Activated naive CD4-positive, alpha-beta T cell treated with anti-CD3 and anti-CD28 coated beads, Interleukin-2, amount 50 U/mL, for 16 hours (primary cell): ENCODE measurements at regions not wholly inside any gene's neighbourhood (a gene's known extent, or its start where the extent isn't known, plus 50 kb on each side); places are given as distances from the start of the nearest gene placed in this dataset.

Source experiments
- DNase-seq: peaks from one replicate; pipeline ENCODE4 v3.0.0-alpha.2; 2020

DNA sequence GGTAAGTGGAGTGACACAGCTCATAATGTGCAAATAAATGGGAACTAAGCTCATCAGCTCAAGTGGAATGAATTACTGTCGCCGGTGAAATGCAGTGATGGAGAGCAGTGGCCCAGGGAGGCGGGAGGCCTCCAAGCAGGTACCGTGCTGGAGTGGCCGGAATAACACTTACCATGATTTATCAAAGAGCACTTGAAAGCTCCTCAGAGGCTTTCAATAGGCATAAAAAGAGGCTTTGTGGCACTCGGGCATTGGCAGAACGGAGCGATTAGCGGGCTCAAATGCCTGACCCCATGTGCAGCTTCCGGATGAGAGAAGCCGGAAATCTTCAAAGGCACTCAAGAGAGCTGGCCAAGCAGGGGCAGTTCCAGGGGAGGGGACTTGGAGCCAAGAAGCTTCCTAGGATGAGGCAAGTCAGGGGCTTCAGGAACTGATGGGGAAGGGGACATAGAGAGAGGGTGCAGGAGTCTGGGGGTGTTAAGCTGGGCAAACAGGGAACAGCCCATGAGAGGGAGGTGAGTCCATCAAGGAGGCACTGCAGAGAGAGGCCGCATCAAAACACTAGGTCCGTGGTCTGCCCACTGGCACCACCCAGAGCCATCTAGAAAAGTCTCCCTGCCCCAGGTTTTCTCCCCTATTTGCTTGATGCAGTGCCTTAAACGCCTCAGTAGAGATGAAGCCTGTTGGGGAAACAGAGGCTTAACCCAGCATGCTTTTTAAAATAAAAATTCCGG lies 144.0 kb upstream of the IRX6 start:
- DNase-seq: no peak

DNA sequence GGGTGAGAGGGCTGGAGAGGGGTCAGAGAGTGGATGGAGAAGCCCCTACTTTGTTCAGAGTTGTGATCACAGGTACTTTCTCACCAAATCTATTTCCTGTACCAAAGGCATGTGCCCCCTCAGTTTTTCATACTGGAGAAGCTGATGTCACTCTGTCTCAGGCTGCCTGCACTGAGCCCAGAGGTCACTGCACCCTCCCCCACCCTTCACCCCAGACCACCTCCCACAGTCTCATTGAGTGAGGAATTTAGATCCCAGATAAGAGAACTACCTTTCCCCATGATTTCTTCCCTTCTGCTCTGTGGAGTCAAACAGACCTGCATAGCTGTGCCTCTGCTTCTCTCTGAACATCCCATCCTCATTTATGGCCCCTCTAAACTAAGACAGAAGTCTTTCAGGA lies 140.0 kb upstream of the IRX6 start:
- no peak for DNase-seq

DNA sequence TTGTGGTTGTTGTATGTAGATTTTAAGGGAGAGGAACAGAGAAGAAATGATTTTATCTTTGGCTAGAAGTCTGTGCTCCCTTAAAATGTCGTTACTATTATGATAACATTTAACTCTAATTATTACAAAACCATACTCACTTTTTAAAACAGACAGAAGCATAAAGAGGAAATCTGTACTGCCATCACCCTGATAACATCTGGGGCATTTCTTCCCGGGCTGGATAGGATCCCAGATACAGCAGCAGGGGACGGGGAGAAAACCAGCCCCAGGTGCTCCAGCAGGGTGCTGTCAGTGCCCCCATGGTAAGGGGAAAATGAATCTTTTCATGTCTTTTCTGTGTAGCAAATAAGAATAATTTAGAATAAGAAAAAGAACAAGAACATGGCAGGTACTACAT lies 139.4 kb upstream of the IRX6 start:
- DNase-seq: no peak

DNA sequence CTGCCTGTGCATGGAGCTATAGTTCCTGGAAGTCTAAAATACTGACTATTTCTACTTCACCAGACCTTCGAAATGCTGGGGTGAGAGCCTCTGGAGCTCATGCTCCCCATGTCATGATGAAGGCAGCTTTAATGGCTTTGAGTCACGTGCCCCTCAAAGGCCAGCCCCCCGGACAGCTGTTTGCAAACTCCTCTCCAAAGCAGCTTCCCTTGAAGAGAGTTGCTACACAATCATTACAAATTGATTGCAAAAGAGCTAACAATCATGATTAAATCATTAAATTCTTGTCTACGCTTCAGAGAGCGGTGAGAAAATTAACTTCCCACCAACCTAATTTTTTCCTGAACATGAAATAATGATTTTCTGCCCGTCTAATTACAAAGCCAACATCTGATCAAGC lies 134.8 kb upstream of the IRX6 start:
- no peak for DNase-seq

DNA sequence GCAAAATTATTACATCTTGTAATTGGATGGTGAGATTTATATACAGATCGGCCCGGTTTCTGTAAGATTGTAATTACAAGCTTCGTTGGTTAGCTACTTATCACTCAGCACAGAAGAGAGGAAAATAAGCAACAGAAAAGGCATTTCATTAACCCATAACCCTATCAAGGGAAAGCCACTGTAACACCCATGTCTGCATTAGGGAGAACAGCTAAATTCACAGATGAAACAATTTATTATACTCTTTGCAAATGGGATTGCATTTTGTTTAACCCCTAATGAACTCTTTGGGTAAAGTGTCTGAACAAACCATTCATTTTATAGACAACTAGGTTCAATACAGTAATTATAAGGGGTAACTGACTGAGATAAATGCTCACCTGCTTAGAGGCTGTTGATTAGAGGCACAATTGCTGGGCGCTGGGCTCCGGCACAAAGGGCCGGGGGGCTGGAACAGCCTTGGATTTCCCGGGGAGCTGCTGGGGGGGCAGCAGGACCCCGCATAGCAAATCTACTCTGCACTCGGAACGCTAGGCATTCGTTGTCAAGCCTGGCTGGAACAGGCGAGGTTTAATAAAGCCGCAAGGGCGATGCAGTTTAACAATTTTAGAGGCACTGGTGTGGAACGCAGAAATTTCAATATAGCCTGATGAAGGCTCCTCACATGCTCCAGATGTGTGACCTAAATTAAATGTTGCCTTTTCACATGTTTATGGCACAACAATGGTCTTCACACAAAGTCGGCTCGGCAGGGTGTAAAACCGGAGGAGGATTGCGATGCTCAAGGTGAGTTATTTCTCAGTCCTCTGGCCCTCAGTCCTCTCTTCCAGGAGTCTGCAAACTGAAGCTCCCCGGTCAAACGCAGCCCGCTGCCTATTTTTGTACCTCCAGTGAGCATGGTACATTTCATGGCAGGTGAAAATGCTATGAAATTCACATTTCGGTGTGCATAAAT lies 134.0 kb upstream of the IRX6 start:
- DNase-seq: no peak

DNA sequence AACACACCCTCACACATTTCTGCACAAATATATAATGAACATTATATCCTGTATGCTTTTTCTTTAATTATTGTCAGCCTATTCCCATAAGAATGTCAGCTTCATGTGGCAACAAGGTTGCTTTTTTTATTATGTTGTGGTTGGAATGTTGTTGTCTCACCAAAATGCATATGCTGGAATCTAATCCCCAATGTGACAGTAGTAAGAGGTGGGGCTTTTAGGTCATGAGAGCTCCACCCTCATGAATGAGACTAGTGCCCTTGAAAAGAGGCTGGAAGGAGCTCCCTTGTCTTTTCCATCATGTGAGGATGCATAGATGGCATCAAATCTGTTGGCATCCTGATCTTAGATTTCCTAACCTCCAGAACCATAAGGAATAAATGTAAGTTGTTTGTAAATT lies 131.3 kb upstream of the IRX6 start:
- DNase-seq: no peak

DNA sequence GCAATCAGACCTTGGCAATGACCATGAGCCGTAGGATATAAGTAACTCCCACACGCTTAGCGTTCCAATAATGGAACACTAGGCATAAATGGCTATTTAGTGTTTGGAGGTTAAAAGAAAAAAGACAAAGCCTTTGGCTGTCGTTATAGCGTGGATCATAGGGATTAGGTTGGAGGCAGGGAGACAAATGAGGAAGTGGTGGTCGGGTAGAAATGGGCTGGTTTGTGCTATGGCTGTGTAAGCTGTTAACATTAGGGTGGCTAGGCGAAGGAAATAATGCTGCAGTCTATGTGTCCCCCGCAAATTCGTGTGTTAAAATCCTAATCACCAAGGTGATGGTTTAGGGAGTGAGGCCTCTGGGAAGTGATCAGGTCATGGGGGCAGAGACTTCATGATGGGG lies 120.4 kb upstream of the IRX6 start:
- no peak for DNase-seq

DNA sequence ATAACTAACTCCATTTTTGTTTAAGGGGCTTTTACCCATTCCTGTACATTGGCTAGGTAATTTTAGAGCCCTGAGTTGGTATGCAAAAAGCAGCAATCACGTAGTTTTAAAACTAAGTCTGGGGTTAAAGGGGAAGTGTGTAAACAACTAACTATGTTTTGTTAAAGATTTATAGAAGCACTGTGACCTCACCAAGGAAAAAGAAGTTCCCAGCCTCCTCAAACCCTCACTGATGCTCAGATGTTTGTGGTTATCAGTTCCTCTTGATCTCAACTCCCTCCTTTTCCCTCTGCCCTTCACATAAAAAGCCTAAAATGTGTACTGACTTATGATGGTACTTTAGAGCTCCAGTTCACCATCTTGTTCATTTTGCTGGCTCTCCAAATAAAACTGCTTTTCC lies 119.9 kb upstream of the IRX6 start:
- DNase-seq: no peak

DNA sequence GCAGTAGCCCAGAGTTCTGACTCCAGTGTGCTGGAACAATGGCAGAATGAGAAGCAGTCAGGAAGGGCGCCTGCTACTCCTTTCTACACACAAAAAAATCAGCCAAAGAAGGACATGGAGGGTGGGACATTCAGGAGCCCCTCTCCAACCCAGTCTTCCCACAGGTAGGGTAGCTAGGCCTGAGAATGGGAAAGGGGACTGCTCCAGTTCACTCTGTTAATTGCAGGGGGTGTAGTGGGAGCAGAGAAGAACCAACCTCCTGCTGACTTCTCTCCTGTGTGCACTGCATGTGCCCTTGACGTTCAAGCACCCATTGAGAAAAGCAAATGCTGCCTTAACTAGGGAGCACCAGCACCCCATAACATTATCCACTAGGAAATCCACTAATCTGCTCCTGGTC lies 119.1 kb upstream of the IRX6 start:
- no peak for DNase-seq

DNA sequence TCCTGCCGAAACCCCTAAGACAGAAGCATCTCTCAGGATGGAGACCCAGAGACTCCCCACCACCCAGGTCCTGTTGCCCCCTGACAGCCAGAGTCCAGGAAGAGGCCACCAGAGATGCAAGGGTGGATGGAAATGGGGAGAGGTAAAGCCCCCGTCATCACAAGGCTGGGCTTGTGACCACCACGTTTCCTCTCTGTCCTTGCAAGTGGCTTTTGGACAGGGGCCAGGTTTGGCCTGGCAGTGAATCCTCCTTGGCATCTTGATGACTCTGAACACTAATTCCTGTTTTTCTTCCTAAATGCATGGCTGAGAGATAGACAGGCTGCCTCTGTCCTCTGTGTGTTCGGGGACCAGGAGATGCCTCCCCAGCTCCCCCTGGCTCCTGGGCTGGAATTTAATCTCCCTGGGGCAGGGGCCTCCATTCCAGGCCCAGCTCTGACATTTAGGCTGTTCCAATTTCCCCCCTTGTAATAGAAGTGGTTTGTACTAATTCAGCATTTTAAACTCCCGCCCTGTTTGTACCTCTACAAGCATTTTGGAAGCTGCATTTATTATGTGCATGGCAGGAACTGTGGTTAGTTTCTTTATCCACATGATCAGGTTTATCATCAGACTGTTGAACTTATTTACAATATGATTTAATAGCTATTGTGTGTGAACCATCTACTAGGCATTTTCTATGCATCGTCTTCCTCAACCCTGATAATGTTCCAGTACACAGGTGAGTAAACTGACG lies 116.1 kb upstream of the IRX6 start:
- DNase-seq: no peak

DNA sequence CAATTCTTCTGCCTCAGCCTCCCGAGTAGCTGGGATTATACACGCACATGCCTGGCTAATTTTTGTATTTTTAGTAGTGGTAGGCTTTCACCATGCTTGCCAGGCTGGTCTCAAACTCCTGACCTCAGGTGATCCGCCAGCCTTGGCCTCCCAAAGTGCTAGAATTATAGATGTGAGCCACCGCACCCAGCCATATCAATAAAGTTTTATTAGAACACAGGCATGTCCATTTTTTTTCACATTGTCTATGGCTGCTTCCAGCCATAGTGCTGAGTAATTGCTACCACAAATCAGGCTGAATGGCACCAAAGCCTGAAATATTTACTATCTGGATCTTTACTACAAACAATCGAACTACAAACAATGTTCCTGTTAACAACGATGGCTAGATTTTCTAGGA lies 114.4 kb upstream of the IRX6 start:
- DNase-seq: no peak

DNA sequence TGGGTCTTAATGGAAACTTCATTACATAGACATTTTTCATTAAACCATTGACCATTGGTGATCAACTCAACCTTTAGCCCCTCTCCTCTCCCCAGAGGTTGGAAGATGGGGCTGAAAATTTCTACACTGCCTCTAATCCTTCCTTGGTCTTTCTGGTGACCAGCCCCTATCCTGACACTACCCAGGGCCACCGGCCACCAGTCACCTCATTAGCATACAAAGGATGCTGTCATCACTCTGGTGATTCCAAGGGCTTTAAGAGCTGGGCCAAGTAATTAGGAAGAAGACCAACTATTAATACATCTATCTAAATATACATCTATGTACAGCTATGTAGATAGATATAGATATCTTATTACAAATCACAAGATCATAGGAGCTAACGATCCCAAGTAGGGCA lies 111.2 kb upstream of the IRX6 start:
- DNase-seq: no peak

DNA sequence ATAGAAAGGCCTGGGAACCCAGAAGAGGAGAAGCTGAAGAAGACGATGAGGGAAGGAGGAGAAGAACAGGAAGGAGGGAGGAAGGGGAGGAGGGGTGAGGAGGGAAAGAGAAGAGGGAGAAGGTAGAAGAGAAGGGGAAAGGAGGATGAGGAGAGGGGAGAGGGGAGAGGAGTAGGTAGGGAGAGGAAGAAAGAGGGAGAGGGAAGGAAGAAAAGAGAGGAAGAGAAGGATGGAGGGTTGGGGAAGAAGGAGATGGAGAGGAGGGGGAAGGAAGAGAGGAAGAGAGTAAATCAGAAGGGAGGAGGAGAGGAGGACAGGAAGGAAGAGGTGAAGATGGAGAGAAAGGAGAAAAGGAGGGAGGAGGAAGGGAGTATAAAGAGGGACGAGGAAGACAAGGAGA lies 109.6 kb upstream of the IRX6 start:
- DNase-seq: no peak

DNA sequence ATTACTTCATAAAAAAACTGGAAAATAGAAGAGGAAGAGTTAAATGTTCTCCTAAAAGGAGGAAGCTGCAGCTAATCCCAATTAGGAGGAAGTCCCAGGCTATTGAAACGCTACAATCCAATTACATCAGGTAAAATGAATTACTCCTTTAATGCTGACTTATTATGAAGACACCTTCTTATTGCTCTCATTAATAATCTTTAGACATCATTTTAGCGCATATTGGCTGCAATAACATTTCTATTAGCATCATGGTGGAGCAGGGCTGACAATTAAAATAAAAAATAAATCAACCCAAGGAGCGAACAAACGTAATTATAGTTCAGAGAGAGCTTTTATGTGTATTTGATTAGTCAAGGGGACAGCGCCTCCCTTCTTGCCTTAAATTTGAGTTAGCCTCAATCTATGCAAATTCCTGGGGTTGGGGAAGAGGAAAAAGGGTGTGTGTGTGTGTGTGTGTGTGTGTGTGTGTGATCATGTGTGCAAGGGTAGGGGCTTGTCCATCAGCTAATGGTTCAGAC lies 109.0 kb upstream of the IRX6 start:
- DNase-seq: no peak

DNA sequence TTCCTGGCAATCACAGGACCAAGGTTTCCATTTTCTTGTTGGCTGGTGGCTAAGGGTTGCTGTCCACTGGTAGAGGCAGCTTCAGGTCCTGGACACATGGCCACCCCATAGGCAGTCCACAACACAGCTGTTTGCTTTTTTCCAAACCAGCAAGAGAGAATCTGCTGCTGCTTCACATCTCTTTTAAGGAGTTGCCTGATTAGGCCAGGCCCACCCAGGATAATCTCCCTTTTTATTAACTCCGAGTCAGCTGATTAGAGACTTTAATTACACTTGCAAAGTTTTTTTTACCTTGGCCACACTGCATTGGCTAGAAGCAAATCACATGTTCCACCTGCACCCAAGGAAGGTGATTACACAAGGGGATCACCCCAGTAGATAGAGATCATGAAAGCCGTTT lies 106.6 kb upstream of the IRX6 start:
- DNase-seq: no peak

DNA sequence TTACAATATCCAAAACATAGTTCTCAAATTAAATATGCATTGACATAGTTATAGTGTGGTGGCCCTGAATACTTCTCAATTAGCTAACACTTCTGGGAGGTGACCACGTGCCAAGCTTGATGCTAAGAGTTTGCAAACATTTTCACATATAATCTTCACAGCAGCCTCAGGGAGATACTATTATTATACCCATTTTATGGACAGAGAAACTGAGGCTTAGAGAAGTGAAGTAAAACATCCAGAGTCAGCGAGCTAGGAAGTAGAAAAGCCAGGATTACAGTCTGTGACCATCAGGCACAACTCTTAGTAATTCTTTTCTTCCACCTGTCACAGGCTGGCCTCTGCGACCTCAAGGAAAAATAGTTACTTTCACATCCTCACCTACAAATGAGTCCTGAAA lies 102.2 kb upstream of the IRX6 start:
- DNase-seq: no peak

DNA sequence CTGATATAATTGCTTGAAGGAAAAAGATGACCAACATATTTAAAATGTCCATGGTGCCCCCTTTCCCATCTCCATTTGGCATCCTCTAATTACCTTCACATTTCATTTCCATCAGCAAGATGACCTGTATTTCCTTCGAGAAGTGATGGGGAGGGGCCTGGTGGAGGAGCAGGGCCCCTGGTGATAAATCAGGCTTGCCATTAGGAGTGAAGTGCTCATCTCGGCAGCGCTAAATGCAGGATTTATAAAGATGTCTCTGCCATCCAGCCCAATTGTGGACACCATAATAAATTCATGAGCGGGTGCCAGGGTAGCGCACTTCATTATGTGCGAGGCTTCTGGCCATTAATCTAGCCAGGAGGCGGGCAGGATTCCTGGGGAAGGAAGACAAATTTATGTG lies 101.5 kb upstream of the IRX6 start:
- no peak for DNase-seq

DNA sequence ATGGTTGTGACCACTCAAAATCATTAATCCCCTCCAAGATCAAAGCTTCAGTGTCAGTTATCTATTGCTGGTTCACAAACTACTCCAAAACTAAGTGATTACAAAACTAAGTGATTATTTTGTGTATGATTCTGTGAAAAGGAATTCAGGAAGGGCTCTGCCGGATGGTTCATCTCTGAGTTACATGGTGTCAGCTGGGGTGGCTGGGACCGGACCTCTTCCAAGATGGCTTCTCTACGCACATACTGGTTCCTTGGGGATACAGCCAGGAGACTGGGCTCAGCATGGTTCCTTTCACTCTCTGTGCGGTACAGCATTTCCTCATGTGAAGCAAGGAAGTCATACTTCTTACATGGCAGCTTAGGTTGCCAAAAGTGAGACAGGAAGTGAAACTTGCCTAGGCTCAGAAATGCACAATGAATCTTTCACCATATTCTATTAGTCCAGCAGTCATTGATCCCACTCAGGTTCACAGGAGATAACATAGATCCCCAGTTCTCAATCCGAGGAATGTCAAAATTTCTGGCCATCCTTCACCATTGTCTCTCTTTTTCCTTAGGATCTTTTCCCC lies 97.9 kb upstream of the IRX6 start:
- DNase-seq: no peak

DNA sequence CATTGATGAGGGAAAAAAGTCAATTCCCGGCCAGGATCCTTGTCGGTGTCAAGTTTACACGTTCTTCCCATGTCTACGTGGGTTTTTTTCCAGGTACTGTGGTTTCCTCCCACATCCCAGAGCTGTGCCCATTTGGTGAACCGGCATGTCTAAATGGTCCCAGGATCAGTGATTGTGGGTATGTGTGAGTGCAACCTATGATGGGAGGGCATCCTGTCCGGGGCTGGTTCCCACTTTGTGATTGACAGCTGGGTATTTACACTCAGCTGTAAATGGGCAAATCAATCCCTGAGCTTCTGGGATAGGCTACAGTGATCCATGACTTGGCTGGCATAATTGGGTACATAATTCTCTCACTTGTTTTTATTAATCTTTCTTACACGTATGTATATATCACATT lies 91.2 kb upstream of the IRX6 start:
- DNase-seq: no peak

DNA sequence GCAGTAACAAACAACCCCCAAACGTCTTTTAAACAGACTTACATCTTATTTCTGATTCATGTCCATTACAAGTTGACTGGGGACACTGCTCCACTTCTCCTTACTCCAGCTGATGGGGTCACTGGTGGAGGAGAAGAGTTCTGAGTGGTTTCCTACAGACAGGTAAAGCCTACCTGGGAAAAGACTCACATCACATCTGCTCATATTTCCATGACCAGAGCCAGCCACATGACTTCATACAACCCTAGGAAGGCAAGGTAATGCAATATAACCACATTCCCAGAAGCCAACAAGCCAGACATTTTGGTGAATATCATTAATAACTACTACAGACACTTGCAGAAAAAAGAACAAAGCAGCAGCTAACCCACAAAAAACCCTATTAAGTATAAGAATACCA lies 90.5 kb upstream of the IRX6 start:
- DNase-seq: no peak

DNA sequence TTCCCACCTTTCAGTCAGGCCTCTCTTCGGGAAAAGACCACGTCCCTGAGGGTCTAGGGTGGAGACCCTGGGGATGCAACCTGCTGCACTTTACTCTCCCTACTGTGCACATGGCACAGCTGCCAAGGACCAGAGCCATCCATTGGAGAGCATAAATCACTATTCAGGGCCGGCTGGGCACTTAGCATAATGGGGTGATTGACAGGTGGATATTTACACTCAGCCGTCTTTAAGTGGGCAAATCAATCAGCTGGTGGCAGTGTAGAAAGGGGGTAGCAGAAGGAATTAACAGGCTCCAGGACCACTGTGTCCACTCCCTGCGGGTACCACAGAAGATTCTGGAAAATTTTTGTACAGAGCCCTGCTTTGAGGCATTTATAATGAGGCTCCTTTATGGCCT lies 87.3 kb upstream of the IRX6 start:
- no peak for DNase-seq

DNA sequence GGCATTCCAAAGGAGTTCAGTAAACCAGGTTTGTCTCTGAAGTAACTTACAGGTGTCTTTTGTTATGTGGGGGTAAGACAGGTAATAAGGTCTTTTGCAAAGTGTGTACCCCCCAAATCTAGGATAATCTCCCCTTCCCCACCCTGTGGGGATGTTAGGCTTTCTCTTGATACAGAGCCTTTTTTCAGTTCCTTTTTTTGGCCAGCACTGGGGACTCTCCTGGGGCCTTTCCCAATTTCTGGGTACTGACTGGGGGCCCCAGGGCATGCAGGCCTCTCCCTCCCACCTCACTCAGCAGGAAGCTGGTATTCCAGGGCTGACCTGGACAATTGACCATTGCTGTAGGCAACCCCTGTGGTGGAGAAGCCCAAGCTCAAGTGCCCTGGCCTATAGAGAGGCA lies 84.3 kb upstream of the IRX6 start:
- DNase-seq: no peak

DNA sequence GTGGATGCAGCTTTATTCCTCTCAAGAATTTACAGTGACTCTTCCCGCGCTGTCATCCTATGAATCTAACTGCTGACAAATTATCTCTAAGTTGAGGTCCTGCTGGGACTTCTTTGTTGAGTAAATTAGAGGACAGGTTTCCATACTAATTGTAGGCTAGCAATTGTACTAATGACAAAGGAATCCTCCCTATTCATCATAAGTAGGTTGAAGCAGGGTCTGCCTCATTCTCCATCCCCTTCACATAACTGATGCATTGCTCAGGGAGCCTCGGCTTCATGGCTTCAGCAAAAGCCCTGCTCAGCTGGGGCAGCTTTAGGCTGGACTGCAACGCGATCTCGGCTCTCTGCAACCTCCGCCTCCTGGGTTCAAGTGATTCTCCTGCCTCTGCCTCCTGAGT lies 83.1 kb upstream of the IRX6 start:
- no peak for DNase-seq
